H9 (cell line): ENCODE measurements at regions not wholly inside any gene's neighbourhood (a gene's known extent, or its start where the extent isn't known, plus 50 kb on each side); places are given as distances from the start of the nearest gene placed in this dataset.

Experiments used
- DNase-seq: peaks from one replicate; pipeline ENCODE4 v3.0.0-alpha.2; 2017
- H2AFZ ChIP-seq: one replicate; pipeline ENCODE4 v1.6.1; 2013; ENCODE audit warnings: mild to moderate bottlenecking, low read length, control low read depth, moderate library complexity
- H2AK5ac ChIP-seq: 2 replicates; pipeline ENCODE4 v1.6.1; 2013; ENCODE audit warnings: low read length, control low read depth, mixed read lengths; ENCODE audit not compliant: insufficient read length
- H2BK120ac ChIP-seq: one replicate; pipeline ENCODE4 v1.6.1; 2013; ENCODE audit warnings: low read depth, mild to moderate bottlenecking, low read length, control low read depth, inconsistent platforms; ENCODE audit not compliant: poor library complexity, severe bottlenecking
- H2BK12ac ChIP-seq: 2 replicates; pipeline ENCODE4 v1.6.1; 2013; ENCODE audit warnings: low read length, control low read depth, mixed read lengths, low read depth; ENCODE audit not compliant: insufficient read length
- H2BK15ac ChIP-seq: 2 replicates; pipeline ENCODE4 v1.6.1; 2013; ENCODE audit warnings: low read depth, low read length, control low read depth
- H2BK20ac ChIP-seq: one replicate; pipeline ENCODE4 v1.6.1; 2013; ENCODE audit warnings: low read depth, mild to moderate bottlenecking, low read length, control low read depth, inconsistent platforms; ENCODE audit not compliant: poor library complexity, severe bottlenecking
- H2BK5ac ChIP-seq: 2 replicates; pipeline ENCODE4 v1.6.1; 2013; ENCODE audit warnings: low read length, control low read depth, mixed read lengths; ENCODE audit not compliant: insufficient read length
- H3K14ac ChIP-seq: 2 replicates; pipeline ENCODE4 v1.6.1; 2013; ENCODE audit warnings: low read length, control low read depth; ENCODE audit not compliant: insufficient read depth
- H3K18ac ChIP-seq: 2 replicates; pipeline ENCODE4 v1.6.1; 2013; ENCODE audit warnings: low read depth, mild to moderate bottlenecking, mixed read lengths, low read length, control low read depth; ENCODE audit not compliant: insufficient read length
- H3K23ac ChIP-seq: 2 replicates; pipeline ENCODE4 v1.6.1; 2013; ENCODE audit warnings: low read length, control low read depth, mixed read lengths, low read depth; ENCODE audit not compliant: insufficient read length
- H3K23me2 ChIP-seq: 2 replicates; pipeline ENCODE4 v1.6.1; 2013; ENCODE audit warnings: low read depth, mild to moderate bottlenecking, mixed read lengths, low read length, control low read depth; ENCODE audit not compliant: insufficient read length, poor library complexity, severe bottlenecking
- H3K27ac ChIP-seq: 2 replicates; pipeline ENCODE4 v1.5.1; 2013; ENCODE audit warnings: low read length, control low read depth, mixed read lengths, low read depth; ENCODE audit not compliant: insufficient read length
- H3K27me3 ChIP-seq: 2 replicates; pipeline ENCODE4 v1.6.1; 2013; ENCODE audit warnings: low read length, control low read depth, inconsistent platforms; ENCODE audit not compliant: insufficient read depth
- H3K4ac ChIP-seq: 2 replicates; pipeline ENCODE4 v1.6.1; 2013; ENCODE audit warnings: low read depth, mild to moderate bottlenecking, control low read depth, inconsistent platforms, low read length, moderate library complexity
- H3K4me1 ChIP-seq: 2 replicates; pipeline ENCODE4 v1.6.1; 2013; ENCODE audit warnings: low read length, control low read depth, inconsistent platforms; ENCODE audit not compliant: insufficient read depth
- H3K4me2 ChIP-seq: 2 replicates; pipeline ENCODE4 v1.6.1; 2013; ENCODE audit warnings: low read length, control low read depth, mixed read lengths; ENCODE audit not compliant: insufficient read length, insufficient read depth
- H3K56ac ChIP-seq: 2 replicates; pipeline ENCODE4 v1.6.1; 2013; ENCODE audit warnings: low read depth, mild to moderate bottlenecking, mixed read lengths, low read length, control low read depth; ENCODE audit not compliant: insufficient read length
- H3K79me1 ChIP-seq: 2 replicates; pipeline ENCODE4 v1.6.1; 2013; ENCODE audit warnings: low read depth, mild to moderate bottlenecking, moderate library complexity, low read length, control low read depth, inconsistent platforms; ENCODE audit not compliant: insufficient read depth, poor library complexity, severe bottlenecking
- H3K79me2 ChIP-seq: 2 replicates; pipeline ENCODE4 v1.6.1; 2013; ENCODE audit warnings: low read length, control low read depth, inconsistent platforms; ENCODE audit not compliant: insufficient read depth
- H3K9ac ChIP-seq: 2 replicates; pipeline ENCODE4 v1.6.1; 2013; ENCODE audit warnings: low read length, control low read depth, mixed read lengths; ENCODE audit not compliant: insufficient read length; ENCODE audit errors: extremely low read depth
- H3K9me3 ChIP-seq: one replicate; pipeline ENCODE4 v1.6.1; 2013; ENCODE audit warnings: low read depth, low read length, inconsistent platforms; ENCODE audit not compliant: control insufficient read depth
- H3T11ph ChIP-seq: one replicate; pipeline ENCODE4 v1.6.1; 2013; ENCODE audit warnings: mild to moderate bottlenecking, low read length, control low read depth, inconsistent platforms
- H4K20me1 ChIP-seq: one replicate; pipeline ENCODE4 v1.6.1; 2013; ENCODE audit not compliant: control insufficient read depth, insufficient read length, insufficient read depth
- H4K5ac ChIP-seq: 2 replicates; pipeline ENCODE4 v1.6.1; 2013; ENCODE audit warnings: low read depth, mild to moderate bottlenecking, mixed read lengths, low read length, control low read depth; ENCODE audit not compliant: insufficient read length
- H4K8ac ChIP-seq: replicated peaks from 2 replicates; pipeline ENCODE4 v1.6.1; 2013; ENCODE audit warnings: low read length, control low read depth, mixed read lengths, low read depth; ENCODE audit not compliant: insufficient read length
- H4K91ac ChIP-seq: 2 replicates; pipeline ENCODE4 v1.6.1; 2013; ENCODE audit warnings: low read depth, mild to moderate bottlenecking, moderate library complexity, mixed read lengths, low read length, control low read depth; ENCODE audit not compliant: insufficient read length
- H3K27ac Mint-ChIP-seq, 3 experiments: 2 replicates in 2 of 3; 3 replicates in 1 of 3; pipeline ENCODE4 v1.8.0; 2020 to 2021; ENCODE audit warnings: mixed read lengths in 3 of 3, mild to moderate bottlenecking in 1 of 3, moderate library complexity in 1 of 3
- H3K27me3 Mint-ChIP-seq: 2 replicates; pipeline ENCODE4 v1.8.0; 2021; ENCODE audit warnings: low read depth, mild to moderate bottlenecking, moderate library complexity, mixed read lengths
- H3K36me3 Mint-ChIP-seq, 3 experiments: 2 replicates in 2 of 3; 3 replicates in 1 of 3; pipeline ENCODE4 v1.8.0; 2020 to 2021; ENCODE audit warnings: low read depth in 3 of 3, mixed read lengths in 3 of 3; ENCODE audit not compliant: insufficient read depth in 1 of 3
- H3K4me1 Mint-ChIP-seq, 2 experiments: 2 replicates each; pipeline ENCODE4 v1.8.0; 2020; ENCODE audit warnings: mixed read lengths in 2 of 2
- H3K4me3 Mint-ChIP-seq, 2 experiments: 2 replicates in 1 of 2; 3 replicates in 1 of 2; pipeline ENCODE4 v1.8.0; 2020 to 2021; ENCODE audit warnings: mild to moderate bottlenecking in 2 of 2, mixed read lengths in 2 of 2, moderate library complexity in 1 of 2
- H3K9me3 Mint-ChIP-seq, 2 experiments: 2 replicates in 1 of 2; 3 replicates in 1 of 2; pipeline ENCODE4 v1.8.0; 2020; ENCODE audit warnings: mild to moderate bottlenecking in 2 of 2, mixed read lengths in 2 of 2, moderate library complexity in 1 of 2
- CTCF ChIP-seq: fragments of 200-600 bp; sonication (generic); conservative IDR thresholded peaks from 3 replicates; pipeline ENCODE4 v1.8.0; 2021; ENCODE audit warnings: antibody characterized with exemption, mild to moderate bottlenecking
- WGBS: extraction: QIAGEN DNeasy Blood & Tissue Kit; methylation state at CpG from one replicate; pipeline ENCODE4 v1.1.7; 2013; ENCODE audit warnings: missing lambda C conversion rate, low lambda C conversion rate, mixed read lengths; ENCODE audit not compliant: insufficient read length; ENCODE audit errors: extremely low coverage; 5-methylcytosine and 5-hydroxymethylcytosine counted together

DNA sequence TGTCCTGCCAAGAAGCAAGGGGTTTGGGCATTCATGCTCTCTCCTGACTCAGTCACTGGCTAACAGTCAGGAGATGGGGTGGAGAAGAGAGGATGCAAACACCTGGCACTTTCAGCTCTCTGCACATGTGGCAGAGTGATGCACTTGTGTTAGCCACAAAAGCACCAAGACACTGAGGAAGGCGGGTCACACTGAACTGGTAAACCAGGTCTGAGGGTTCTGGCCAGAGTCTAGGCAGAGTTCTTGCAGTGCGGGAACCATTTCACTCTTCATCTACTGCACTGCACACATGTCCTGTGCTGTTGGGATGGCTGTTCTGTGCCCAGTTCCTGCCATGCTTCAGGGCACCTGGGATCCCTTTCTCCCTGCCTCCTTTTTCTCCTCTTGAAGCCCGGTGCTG lies 157.1 kb upstream of the GDNF start:
- no CpG with 5 or more reads among the region's 3 CpGs for WGBS
- no peak overlapping the region for H3K23ac ChIP-seq
- H3K4me1 ChIP-seq = no peaks in the 10 kb centered on the region
- H2BK20ac ChIP-seq = no peak overlapping the region
- H3T11ph ChIP-seq = no peak overlapping the region
- no peaks in the 10 kb centered on the region for H3K9me3 Mint-ChIP-seq
- H4K5ac ChIP-seq = no peak overlapping the region
- no peak overlapping the region for H3K27ac ChIP-seq
- no peak overlapping the region for H2BK12ac ChIP-seq
- DNase-seq = no peak
- H3K79me2 ChIP-seq = no peaks in the 10 kb centered on the region
- H3K27me3 Mint-ChIP-seq = no peaks in the 10 kb centered on the region
- H2AK5ac ChIP-seq = no peak overlapping the region
- H3K56ac ChIP-seq = no peak overlapping the region
- H3K4me2 ChIP-seq = no peak overlapping the region
- TF ChIP-seq CTCF = no peak
- H4K91ac ChIP-seq = no peak overlapping the region
- H3K4ac ChIP-seq = no peak overlapping the region
- no peaks in the 10 kb centered on the region for H3K27me3 ChIP-seq
- H2AFZ ChIP-seq = no peak overlapping the region
- peaks cover 4 to 5% of the 10 kb centered on the region in 2 experiments for H3K4me1 Mint-ChIP-seq
- no peak overlapping the region for H3K9ac ChIP-seq
- H2BK15ac ChIP-seq = no peak overlapping the region
- H3K79me1 ChIP-seq = no peaks in the 10 kb centered on the region
- H3K14ac ChIP-seq = no peak overlapping the region
- H4K20me1 ChIP-seq = no peaks in the 10 kb centered on the region
- H3K4me3 Mint-ChIP-seq = no peak overlapping the region
- H4K8ac ChIP-seq = no peak overlapping the region
- H3K36me3 Mint-ChIP-seq = no peaks in the 10 kb centered on the region
- no peak overlapping the region for H2BK120ac ChIP-seq
- no peak overlapping the region for H3K18ac ChIP-seq
- no peak overlapping the region for H2BK5ac ChIP-seq
- H3K27ac Mint-ChIP-seq = no peak overlapping the region
- no peaks in the 10 kb centered on the region for H3K23me2 ChIP-seq
- H3K9me3 ChIP-seq = no peaks in the 10 kb centered on the region
